ENCODE measurements at regions not wholly inside any gene's neighbourhood (a gene's known extent, or its start where the extent isn't known, plus 50 kb on each side); places are given as distances from the start of the nearest gene placed in this dataset.

DNA sequence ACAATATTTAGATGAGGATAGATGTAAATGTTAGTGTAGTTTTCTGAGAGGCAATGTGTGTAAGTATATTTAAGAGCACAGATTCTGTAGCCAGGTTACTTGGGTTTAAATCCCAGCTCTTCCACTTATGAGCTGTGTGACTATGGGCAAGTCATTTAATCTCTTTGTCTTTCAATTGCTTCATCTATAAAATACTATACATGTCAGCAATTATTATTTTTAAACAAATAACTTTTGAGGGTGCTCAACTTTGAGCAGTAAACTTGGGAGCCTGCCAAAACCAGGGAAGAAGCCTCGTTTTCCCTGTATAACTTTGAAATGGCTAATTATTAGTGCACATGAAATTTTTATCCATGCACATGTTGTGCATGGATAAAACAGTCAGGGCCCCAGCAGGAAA lies 222.8 kb downstream of the FOXD2 start:
- TF ChIP-seq, protein P1, sequence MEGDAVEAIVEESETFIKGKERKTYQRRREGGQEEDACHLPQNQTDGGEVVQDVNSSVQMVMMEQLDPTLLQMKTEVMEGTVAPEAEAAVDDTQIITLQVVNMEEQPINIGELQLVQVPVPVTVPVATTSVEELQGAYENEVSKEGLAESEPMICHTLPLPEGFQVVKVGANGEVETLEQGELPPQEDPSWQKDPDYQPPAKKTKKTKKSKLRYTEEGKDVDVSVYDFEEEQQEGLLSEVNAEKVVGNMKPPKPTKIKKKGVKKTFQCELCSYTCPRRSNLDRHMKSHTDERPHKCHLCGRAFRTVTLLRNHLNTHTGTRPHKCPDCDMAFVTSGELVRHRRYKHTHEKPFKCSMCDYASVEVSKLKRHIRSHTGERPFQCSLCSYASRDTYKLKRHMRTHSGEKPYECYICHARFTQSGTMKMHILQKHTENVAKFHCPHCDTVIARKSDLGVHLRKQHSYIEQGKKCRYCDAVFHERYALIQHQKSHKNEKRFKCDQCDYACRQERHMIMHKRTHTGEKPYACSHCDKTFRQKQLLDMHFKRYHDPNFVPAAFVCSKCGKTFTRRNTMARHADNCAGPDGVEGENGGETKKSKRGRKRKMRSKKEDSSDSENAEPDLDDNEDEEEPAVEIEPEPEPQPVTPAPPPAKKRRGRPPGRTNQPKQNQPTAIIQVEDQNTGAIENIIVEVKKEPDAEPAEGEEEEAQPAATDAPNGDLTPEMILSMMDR (IDR thresholded peaks at IDR 0.05 in 4 of 5, conservative IDR thresholded peaks at IDR 0.05 in 1 of 5) = no peak
- no peak for TF ChIP-seq POLR2A (IDR thresholded peaks at IDR 0.05)
